ENCODE measurements at regions not wholly inside any gene's neighbourhood (a gene's known extent, or its start where the extent isn't known, plus 50 kb on each side); places are given as distances from the start of the nearest gene placed in this dataset.

GRCh38 chr21:27298465-27298864, 331.6 kb upstream of the ADAMTS5 start:
- Histone ChIP-seq H3K9me3 (ENCODE audit: insufficient read depth, low read depth, low read length) (peaks cover 5% of the 10 kb centered on the region; the same call in 1 of the 2 replicates), H3K4me2 (ENCODE audit: low read depth, low read length, poor library complexity, severe bottlenecking) (no peak overlapping the region), H4K20me1 (ENCODE audit: insufficient read depth, low read length, poor library complexity, severe bottlenecking) (no peaks in the 10 kb centered on the region), H3K79me2 (ENCODE audit: insufficient read depth, low read length) (no peaks in the 10 kb centered on the region), H3K9me2 (replicated peaks; ENCODE audit: low read depth, low read length) (no peaks in the 10 kb centered on the region), H3K4me1 (ENCODE audit: insufficient read depth, low read length, poor library complexity, severe bottlenecking) (no peaks in the 10 kb centered on the region), H3K9ac (ENCODE audit: low read depth, low read length, poor library complexity, severe bottlenecking) (no peak overlapping the region), H3K4me3 (ENCODE audit: low read length, poor library complexity, severe bottlenecking) (no peak overlapping the region), H2AFZ (ENCODE audit: low read length) (no peak overlapping the region), H3K27me3 (ENCODE audit: insufficient read depth, low read length, poor library complexity, severe bottlenecking) (no peaks in the 10 kb centered on the region), H3F3A (ENCODE audit: low read depth) (no peaks in the 10 kb centered on the region), H3K36me3 (ENCODE audit: insufficient read depth, low read length) (no peaks in the 10 kb centered on the region)
- TF ChIP-seq EZH2phosphoT487 (IDR thresholded peaks at IDR 0.05; ENCODE audit: borderline replicate concordance), result no peak
- no peak for TF ChIP-seq CTCF (conservative IDR thresholded peaks at IDR 0.05; ENCODE audit: low read length)

GRCh38 chr21:27293239-27293638, 326.4 kb upstream of the ADAMTS5 start:
- H3K79me2 ChIP-seq (ENCODE audit: insufficient read depth, low read length), result no peaks in the 10 kb centered on the region
- H3K4me3 ChIP-seq (ENCODE audit: low read length, poor library complexity, severe bottlenecking), result no peak overlapping the region
- no peak overlapping the region for H3K4me2 ChIP-seq (ENCODE audit: low read depth, low read length, poor library complexity, severe bottlenecking)
- H3K9ac ChIP-seq (ENCODE audit: low read depth, low read length, poor library complexity, severe bottlenecking), result no peak overlapping the region
- H3K27me3 ChIP-seq (ENCODE audit: insufficient read depth, low read length, poor library complexity, severe bottlenecking), result no peaks in the 10 kb centered on the region
- no peaks in the 10 kb centered on the region for H3K9me3 ChIP-seq (ENCODE audit: insufficient read depth, low read depth, low read length)
- no peak overlapping the region for H2AFZ ChIP-seq (ENCODE audit: low read length)
- no peaks in the 10 kb centered on the region for H3K36me3 ChIP-seq (ENCODE audit: insufficient read depth, low read length)
- H3K4me1 ChIP-seq (ENCODE audit: insufficient read depth, low read length, poor library complexity, severe bottlenecking), result no peaks in the 10 kb centered on the region
- H4K20me1 ChIP-seq (ENCODE audit: insufficient read depth, low read length, poor library complexity, severe bottlenecking), result no peaks in the 10 kb centered on the region
- H3F3A ChIP-seq (ENCODE audit: low read depth), result no peaks in the 10 kb centered on the region
- TF ChIP-seq CTCF (conservative IDR thresholded peaks at IDR 0.05; ENCODE audit: low read length), result no peak
- no peaks in the 10 kb centered on the region for H3K9me2 ChIP-seq (replicated peaks; ENCODE audit: low read depth, low read length)

- Histone ChIP-seq H3K4me2 (ENCODE audit: low read depth, low read length, poor library complexity, severe bottlenecking) (no peak overlapping the region), H3K36me3 (ENCODE audit: insufficient read depth, low read length) (no peaks in the 10 kb centered on the region), H2AFZ (ENCODE audit: low read length) (no peak overlapping the region), H3K27me3 (ENCODE audit: insufficient read depth, low read length, poor library complexity, severe bottlenecking) (no peaks in the 10 kb centered on the region), H4K20me1 (ENCODE audit: insufficient read depth, low read length, poor library complexity, severe bottlenecking) (no peaks in the 10 kb centered on the region), H3K9me3 (ENCODE audit: insufficient read depth, low read depth, low read length) (no peaks in the 10 kb centered on the region), H3K4me1 (ENCODE audit: insufficient read depth, low read length, poor library complexity, severe bottlenecking) (no peaks in the 10 kb centered on the region), H3K9me2 (replicated peaks; ENCODE audit: low read depth, low read length) (no peaks in the 10 kb centered on the region), H3K9ac (ENCODE audit: low read depth, low read length, poor library complexity, severe bottlenecking) (no peak overlapping the region), H3K79me2 (ENCODE audit: insufficient read depth, low read length) (no peaks in the 10 kb centered on the region), H3K4me3 (ENCODE audit: low read length, poor library complexity, severe bottlenecking) (no peak overlapping the region), H3F3A (ENCODE audit: low read depth) (no peaks in the 10 kb centered on the region)
- TF ChIP-seq EZH2phosphoT487 (IDR thresholded peaks at IDR 0.05; ENCODE audit: borderline replicate concordance), result no peak
- no peak for TF ChIP-seq CTCF (conservative IDR thresholded peaks at IDR 0.05; ENCODE audit: low read length)
Measured at GRCh38 chr21:27292783-27293182, 325.9 kb upstream of the ADAMTS5 start.

Data from Loucy (cell line).